ENCODE measurements at regions not wholly inside any gene's neighbourhood (a gene's known extent, or its start where the extent isn't known, plus 50 kb on each side); places are given as distances from the start of the nearest gene placed in this dataset.
"Not testable (repeated sequence)": the region's sequence is repeated elsewhere in the genome, so short reads cannot be mapped to it uniquely, and the experiment has no call there.

GRCh38 chr15:91435113-91435512 is 335.1 kb downstream of the SV2B start:
- H3K4me3 ChIP-seq (ENCODE audit: low read depth in 1 of 2, low read length in 2 of 2), result no peak overlapping the region
- no peaks in the 10 kb centered on the region for H3K4me1 ChIP-seq (ENCODE audit: control insufficient read depth in 1 of 2, insufficient read depth in 2 of 2, low read length in 2 of 2)
- no peaks in the 10 kb centered on the region for H3K27me3 ChIP-seq (ENCODE audit: control insufficient read depth in 1 of 2, insufficient read depth in 2 of 2, low read length in 2 of 2)
- no peak overlapping the region for H3K9ac ChIP-seq (ENCODE audit: low read depth in 1 of 2, low read length in 2 of 2)
- no peaks in the 10 kb centered on the region for H3K36me3 ChIP-seq (ENCODE audit: control insufficient read depth in 1 of 2, insufficient read depth in 2 of 2, low read length in 2 of 2)
- no peak overlapping the region for H3K27ac ChIP-seq (ENCODE audit: low read depth, low read length)
- no peaks in the 10 kb centered on the region for H3K9me3 ChIP-seq (ENCODE audit: control insufficient read depth in 1 of 2, low read length in 2 of 2)

GRCh38 chr15:91444656-91445055 is 344.6 kb downstream of the SV2B start:
- Histone ChIP-seq H3K27me3 (ENCODE audit: control insufficient read depth in 1 of 2, insufficient read depth in 2 of 2, low read length in 2 of 2) (no peaks in the 10 kb centered on the region), H3K4me3 (ENCODE audit: low read depth in 1 of 2, low read length in 2 of 2) (no peak overlapping the region), H3K9me3 (ENCODE audit: control insufficient read depth in 1 of 2, low read length in 2 of 2) (peaks cover 0 to 3% of the 10 kb centered on the region in 2 donors), H3K36me3 (ENCODE audit: control insufficient read depth in 1 of 2, insufficient read depth in 2 of 2, low read length in 2 of 2) (no peaks in the 10 kb centered on the region), H3K4me1 (ENCODE audit: control insufficient read depth in 1 of 2, insufficient read depth in 2 of 2, low read length in 2 of 2) (no peaks in the 10 kb centered on the region), H3K27ac (ENCODE audit: low read depth, low read length) (no peak overlapping the region), H3K9ac (ENCODE audit: low read depth in 1 of 2, low read length in 2 of 2) (no peak overlapping the region)

- Histone ChIP-seq H3K9me3 (ENCODE audit: control insufficient read depth in 1 of 2, low read length in 2 of 2) (peaks cover 0 to 3% of the 10 kb centered on the region in 2 donors), H3K36me3 (ENCODE audit: control insufficient read depth in 1 of 2, insufficient read depth in 2 of 2, low read length in 2 of 2) (no peaks in the 10 kb centered on the region), H3K27ac (ENCODE audit: low read depth, low read length) (no peak overlapping the region), H3K4me3 (ENCODE audit: low read depth in 1 of 2, low read length in 2 of 2) (no peak overlapping the region), H3K4me1 (ENCODE audit: control insufficient read depth in 1 of 2, insufficient read depth in 2 of 2, low read length in 2 of 2) (no peaks in the 10 kb centered on the region), H3K9ac (ENCODE audit: low read depth in 1 of 2, low read length in 2 of 2) (no peak overlapping the region), H3K27me3 (ENCODE audit: control insufficient read depth in 1 of 2, insufficient read depth in 2 of 2, low read length in 2 of 2) (no peaks in the 10 kb centered on the region)
Observed at GRCh38 chr15:91445695-91446228, 345.7 kb downstream of the SV2B start.

- Histone ChIP-seq H3K36me3 (ENCODE audit: control insufficient read depth in 1 of 2, insufficient read depth in 2 of 2, low read length in 2 of 2) (no peaks in the 10 kb centered on the region), H3K4me3 (ENCODE audit: low read depth in 1 of 2, low read length in 2 of 2) (no peak overlapping the region), H3K9ac (ENCODE audit: low read depth in 1 of 2, low read length in 2 of 2) (no peak overlapping the region)
Observed at GRCh38 chr15:91447991-91448644, 348.1 kb downstream of the SV2B start.

GRCh38 chr15:91453376-91453775 is 353.3 kb downstream of the SV2B start:
- not testable (repeated sequence) for H3K27ac ChIP-seq (ENCODE audit: low read depth, low read length); H3K4me3 ChIP-seq (ENCODE audit: low read depth in 1 of 2, low read length in 2 of 2); H3K36me3 ChIP-seq (ENCODE audit: control insufficient read depth in 1 of 2, insufficient read depth in 2 of 2, low read length in 2 of 2); H3K27me3 ChIP-seq (ENCODE audit: control insufficient read depth in 1 of 2, insufficient read depth in 2 of 2, low read length in 2 of 2); H3K4me1 ChIP-seq (ENCODE audit: control insufficient read depth in 1 of 2, insufficient read depth in 2 of 2, low read length in 2 of 2); H3K9ac ChIP-seq (ENCODE audit: low read depth in 1 of 2, low read length in 2 of 2); H3K9me3 ChIP-seq (ENCODE audit: control insufficient read depth in 1 of 2, low read length in 2 of 2)

More at GRCh38 chr15:91447991-91448644, 348.1 kb downstream of the SV2B start:
- Histone ChIP-seq H3K27me3 (ENCODE audit: control insufficient read depth in 1 of 2, insufficient read depth in 2 of 2, low read length in 2 of 2) (no peaks in the 10 kb centered on the region), H3K27ac (ENCODE audit: low read depth, low read length) (no peak overlapping the region), H3K9me3 (ENCODE audit: control insufficient read depth in 1 of 2, low read length in 2 of 2) (no peaks in the 10 kb centered on the region), H3K4me1 (ENCODE audit: control insufficient read depth in 1 of 2, insufficient read depth in 2 of 2, low read length in 2 of 2) (no peaks in the 10 kb centered on the region)

GRCh38 chr15:91456251-91456718 is 356.2 kb downstream of the SV2B start:
- no peak overlapping the region for H3K9ac ChIP-seq (ENCODE audit: low read depth in 1 of 2, low read length in 2 of 2)
- no peak overlapping the region for H3K4me3 ChIP-seq (ENCODE audit: low read depth in 1 of 2, low read length in 2 of 2)
- peaks cover 0 to 3% of the 10 kb centered on the region in 2 donors for H3K9me3 ChIP-seq (ENCODE audit: control insufficient read depth in 1 of 2, low read length in 2 of 2)
- no peaks in the 10 kb centered on the region for H3K36me3 ChIP-seq (ENCODE audit: control insufficient read depth in 1 of 2, insufficient read depth in 2 of 2, low read length in 2 of 2)
- H3K27me3 ChIP-seq (ENCODE audit: control insufficient read depth in 1 of 2, insufficient read depth in 2 of 2, low read length in 2 of 2), result no peaks in the 10 kb centered on the region
- no peaks in the 10 kb centered on the region for H3K4me1 ChIP-seq (ENCODE audit: control insufficient read depth in 1 of 2, insufficient read depth in 2 of 2, low read length in 2 of 2)
- no peak overlapping the region for H3K27ac ChIP-seq (ENCODE audit: low read depth, low read length)

- peaks cover 0 to 3% of the 10 kb centered on the region in 2 donors for H3K9me3 ChIP-seq (ENCODE audit: control insufficient read depth in 1 of 2, low read length in 2 of 2)
- H3K4me1 ChIP-seq (ENCODE audit: control insufficient read depth in 1 of 2, insufficient read depth in 2 of 2, low read length in 2 of 2), result no peaks in the 10 kb centered on the region
- no peaks in the 10 kb centered on the region for H3K36me3 ChIP-seq (ENCODE audit: control insufficient read depth in 1 of 2, insufficient read depth in 2 of 2, low read length in 2 of 2)
- no peak overlapping the region for H3K9ac ChIP-seq (ENCODE audit: low read depth in 1 of 2, low read length in 2 of 2)
- no peaks in the 10 kb centered on the region for H3K27me3 ChIP-seq (ENCODE audit: control insufficient read depth in 1 of 2, insufficient read depth in 2 of 2, low read length in 2 of 2)
- no peak overlapping the region for H3K4me3 ChIP-seq (ENCODE audit: low read depth in 1 of 2, low read length in 2 of 2)
- no peak overlapping the region for H3K27ac ChIP-seq (ENCODE audit: low read depth, low read length)
Observed at GRCh38 chr15:91456921-91457320, 356.9 kb downstream of the SV2B start.

GRCh38 chr15:91461377-91461776 is 361.3 kb downstream of the SV2B start:
- H3K9ac ChIP-seq (ENCODE audit: low read depth in 1 of 2, low read length in 2 of 2), result no peak overlapping the region
- no peak overlapping the region for H3K4me3 ChIP-seq (ENCODE audit: low read depth in 1 of 2, low read length in 2 of 2)
- no peaks in the 10 kb centered on the region for H3K36me3 ChIP-seq (ENCODE audit: control insufficient read depth in 1 of 2, insufficient read depth in 2 of 2, low read length in 2 of 2)
- no peaks in the 10 kb centered on the region for H3K4me1 ChIP-seq (ENCODE audit: control insufficient read depth in 1 of 2, insufficient read depth in 2 of 2, low read length in 2 of 2)
- no peak overlapping the region for H3K27ac ChIP-seq (ENCODE audit: low read depth, low read length)
- no peaks in the 10 kb centered on the region for H3K27me3 ChIP-seq (ENCODE audit: control insufficient read depth in 1 of 2, insufficient read depth in 2 of 2, low read length in 2 of 2)
- no peaks in the 10 kb centered on the region for H3K9me3 ChIP-seq (ENCODE audit: control insufficient read depth in 1 of 2, low read length in 2 of 2)

GRCh38 chr15:91465086-91465485 is 365.0 kb downstream of the SV2B start:
- no peaks in the 10 kb centered on the region for H3K9me3 ChIP-seq (ENCODE audit: control insufficient read depth in 1 of 2, low read length in 2 of 2)
- H3K9ac ChIP-seq (ENCODE audit: low read depth in 1 of 2, low read length in 2 of 2), result no peak overlapping the region
- no peak overlapping the region for H3K4me3 ChIP-seq (ENCODE audit: low read depth in 1 of 2, low read length in 2 of 2)
- H3K27me3 ChIP-seq (ENCODE audit: control insufficient read depth in 1 of 2, insufficient read depth in 2 of 2, low read length in 2 of 2), result no peaks in the 10 kb centered on the region
- H3K36me3 ChIP-seq (ENCODE audit: control insufficient read depth in 1 of 2, insufficient read depth in 2 of 2, low read length in 2 of 2), result no peaks in the 10 kb centered on the region
- H3K4me1 ChIP-seq (ENCODE audit: control insufficient read depth in 1 of 2, insufficient read depth in 2 of 2, low read length in 2 of 2), result peaks cover 9 to 12% of the 10 kb centered on the region in 2 donors
- no peak overlapping the region for H3K27ac ChIP-seq (ENCODE audit: low read depth, low read length)

- no peak overlapping the region for H3K9ac ChIP-seq (ENCODE audit: low read depth in 1 of 2, low read length in 2 of 2)
- H3K4me3 ChIP-seq (ENCODE audit: low read depth in 1 of 2, low read length in 2 of 2), result no peak overlapping the region
- H3K4me1 ChIP-seq (ENCODE audit: control insufficient read depth in 1 of 2, insufficient read depth in 2 of 2, low read length in 2 of 2), result peaks cover 15 to 16% of the 10 kb centered on the region in 2 donors
- no peak overlapping the region for H3K27ac ChIP-seq (ENCODE audit: low read depth, low read length)
- H3K36me3 ChIP-seq (ENCODE audit: control insufficient read depth in 1 of 2, insufficient read depth in 2 of 2, low read length in 2 of 2), result no peaks in the 10 kb centered on the region
- no peaks in the 10 kb centered on the region for H3K9me3 ChIP-seq (ENCODE audit: control insufficient read depth in 1 of 2, low read length in 2 of 2)
- H3K27me3 ChIP-seq (ENCODE audit: control insufficient read depth in 1 of 2, insufficient read depth in 2 of 2, low read length in 2 of 2), result no peaks in the 10 kb centered on the region
Observed at GRCh38 chr15:91465696-91466095, 365.6 kb downstream of the SV2B start.

All from duodenal mucosa (tissue), 2 donors.